ENCODE measurements at regions not wholly inside any gene's neighbourhood (a gene's known extent, or its start where the extent isn't known, plus 50 kb on each side); places are given as distances from the start of the nearest gene placed in this dataset.
"Not testable (repeated sequence)": the region's sequence is repeated elsewhere in the genome, so short reads cannot be mapped to it uniquely, and the experiment has no call there.

DNA sequence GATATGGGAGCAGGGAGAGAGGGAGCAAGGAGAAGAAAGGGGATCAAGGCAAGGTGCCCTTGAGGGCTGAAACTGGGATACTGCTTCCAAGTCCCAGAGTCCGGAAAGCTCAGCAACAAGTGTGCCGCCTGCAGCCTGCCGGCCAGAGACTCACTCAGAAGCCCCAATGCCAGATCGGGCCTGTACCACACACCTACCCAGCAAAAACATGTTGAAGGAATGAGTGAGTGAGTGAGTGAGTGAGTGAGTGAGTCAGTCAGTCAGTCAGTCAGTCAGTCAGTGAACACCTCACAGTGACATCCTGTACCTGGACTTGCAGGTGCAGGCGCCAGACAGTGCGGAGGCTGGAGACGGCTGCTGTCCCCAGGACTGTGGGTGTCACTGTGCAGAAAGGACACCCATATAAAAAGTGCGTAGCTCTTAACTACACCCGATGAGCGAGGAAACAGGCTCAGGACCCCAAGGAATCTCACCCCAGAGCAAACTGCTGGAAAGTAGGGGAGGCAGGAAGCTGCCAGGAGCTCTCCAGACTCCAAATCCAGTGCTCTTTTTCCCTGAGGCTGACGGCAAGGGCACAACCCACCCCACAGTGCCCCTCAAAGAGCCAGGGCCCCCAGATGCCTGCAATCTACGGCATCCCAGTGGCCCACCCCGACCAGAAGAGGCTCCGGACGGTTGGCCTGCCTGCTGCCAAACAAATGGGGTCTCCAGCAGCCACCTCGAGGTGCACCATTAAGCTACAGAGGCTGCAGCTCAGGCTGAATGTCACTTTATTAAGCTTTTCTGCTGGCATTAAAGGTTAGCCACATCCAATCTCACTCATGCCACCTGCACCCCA, 261.7 kb downstream of the NPHP4 start:
- DNase-seq: no peak

- DNase-seq: no peak
Observed at GRCh38 chr1:5729636-5730145, 262.5 kb downstream of the NPHP4 start.

DNA sequence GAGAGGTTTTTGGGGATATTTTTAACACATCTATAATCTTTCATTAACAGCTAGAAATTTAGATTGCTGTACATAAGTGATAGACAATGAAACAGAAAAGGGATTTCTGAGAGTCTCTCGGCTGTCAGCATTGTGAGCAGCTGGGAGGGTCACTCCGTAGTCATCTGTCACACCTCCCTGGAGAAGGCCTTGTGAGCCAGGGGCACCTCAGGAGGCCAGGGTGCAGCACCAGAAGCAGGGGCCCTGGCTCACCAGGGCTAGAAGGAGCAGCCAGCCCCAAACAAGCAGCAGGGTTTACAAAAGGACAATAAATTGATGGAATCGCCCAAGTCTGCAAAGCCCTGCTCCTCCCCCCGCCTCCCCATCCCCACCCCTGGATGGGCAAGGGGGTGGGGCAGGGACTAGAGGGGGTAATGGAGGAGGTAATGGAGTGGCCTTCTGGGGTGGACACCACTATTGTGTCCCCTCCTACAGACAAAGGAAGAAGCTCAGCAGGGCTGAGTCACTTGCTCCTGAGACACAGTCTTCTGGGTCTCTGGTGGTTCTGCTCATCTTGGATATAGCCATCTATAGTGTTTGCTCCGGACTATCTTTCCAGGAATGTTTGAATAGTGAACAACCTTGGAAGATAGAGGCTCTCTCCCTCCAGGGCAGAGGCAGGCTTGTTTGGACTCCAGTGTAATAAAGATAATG, 263.4 kb downstream of the NPHP4 start:
- DNase-seq: no peak

DNA sequence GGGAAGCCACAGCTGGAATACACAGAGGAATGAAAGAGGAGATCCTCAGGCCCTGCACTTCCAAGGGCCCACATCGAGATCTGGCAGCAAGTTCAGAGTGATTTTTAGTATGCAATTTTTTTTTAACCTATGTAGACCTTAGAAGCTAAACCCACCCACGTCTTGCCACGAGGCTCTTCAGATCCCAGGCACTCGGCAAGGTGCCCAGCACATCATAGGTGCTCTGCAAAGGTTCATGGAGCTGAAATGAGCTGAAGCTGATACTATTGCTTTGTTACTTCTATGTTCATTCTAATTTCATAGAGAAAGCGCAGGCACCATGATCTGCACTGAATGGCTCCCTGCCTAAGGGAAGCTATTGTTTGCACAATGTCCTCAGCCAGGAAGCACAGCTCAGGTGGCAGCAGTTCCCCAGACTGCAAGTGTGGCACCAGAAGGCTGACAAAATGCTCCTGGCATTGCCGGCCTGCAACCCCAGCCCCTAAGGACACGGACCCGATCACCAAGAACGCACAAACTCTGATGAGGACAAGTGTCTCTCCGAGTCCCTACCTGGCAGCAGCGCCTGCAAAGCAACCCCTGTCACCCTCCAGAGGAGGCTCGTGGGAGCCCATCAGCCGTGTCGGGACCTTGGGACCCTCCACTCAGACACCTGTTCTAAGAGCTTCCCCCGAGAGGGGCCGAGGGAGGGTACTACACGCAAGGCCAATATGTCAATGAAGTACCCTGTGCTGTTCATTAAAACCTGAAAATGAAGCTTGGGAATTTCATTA, 264.2 kb downstream of the NPHP4 start:
- no peak for DNase-seq

DNA sequence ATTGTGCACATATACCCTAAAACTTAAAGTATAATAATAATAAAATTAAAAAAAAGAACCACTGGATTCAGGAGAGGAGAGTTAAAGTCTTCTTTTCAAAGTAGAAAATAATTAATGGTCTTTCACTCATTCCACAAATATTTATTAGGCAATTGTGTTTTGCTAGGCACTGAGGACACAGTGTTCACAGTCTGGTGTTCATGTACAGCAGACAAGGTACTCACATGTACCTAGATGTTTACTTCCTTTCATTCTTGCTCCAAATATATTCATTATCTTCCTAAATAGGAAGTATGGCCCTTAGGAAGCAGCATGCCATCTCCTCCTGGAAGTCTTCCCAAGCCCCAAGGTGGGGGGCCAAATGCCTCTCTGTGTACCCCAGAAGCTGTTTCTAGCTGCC, 265.0 kb downstream of the NPHP4 start:
- DNase-seq: no peak

- not testable (repeated sequence) for DNase-seq
Observed at GRCh38 chr1:5726586-5727184, 265.5 kb downstream of the NPHP4 start.

DNA sequence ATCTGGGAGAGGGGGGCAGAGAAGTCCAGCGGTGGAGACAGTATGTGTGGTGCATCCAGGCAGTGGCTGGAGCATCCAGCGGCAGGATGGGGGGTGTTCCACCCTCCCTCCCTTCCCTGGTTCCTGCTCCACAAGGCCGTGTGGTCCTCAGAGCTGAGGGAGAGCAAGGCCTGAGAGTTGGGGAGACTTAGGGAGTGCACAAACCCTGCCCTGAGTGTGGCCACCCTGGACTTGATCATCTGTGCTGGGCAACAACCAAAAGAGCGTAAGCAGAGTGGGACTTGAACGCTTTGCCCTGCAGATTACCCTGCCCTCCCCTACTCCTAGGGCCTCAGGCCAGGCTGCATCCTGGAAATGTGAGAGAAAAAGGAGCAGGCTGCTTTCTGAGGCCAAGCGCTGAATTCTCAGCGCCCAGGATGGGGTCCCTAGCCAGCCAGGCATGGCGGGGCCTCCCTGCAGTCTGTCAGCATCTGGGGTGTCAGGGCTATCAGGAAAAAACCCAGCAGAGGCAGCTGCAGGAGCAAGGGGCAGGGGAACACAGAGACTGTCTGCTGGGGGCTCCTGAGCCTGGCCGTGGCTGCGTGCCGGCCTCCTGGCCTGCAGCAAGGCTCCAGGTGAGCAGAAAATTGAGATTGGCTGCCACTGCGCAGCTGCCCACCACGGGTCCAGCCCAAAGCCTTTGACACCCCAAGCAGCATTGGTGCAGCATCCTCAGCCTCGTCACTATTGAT, 266.2 kb downstream of the NPHP4 start:
- DNase-seq: no peak

GRCh38 chr1:5725406-5725805, 266.8 kb downstream of the NPHP4 start:
- no peak for DNase-seq

GRCh38 chr1:5724847-5725246, 267.4 kb downstream of the NPHP4 start:
- DNase-seq: no peak

DNA sequence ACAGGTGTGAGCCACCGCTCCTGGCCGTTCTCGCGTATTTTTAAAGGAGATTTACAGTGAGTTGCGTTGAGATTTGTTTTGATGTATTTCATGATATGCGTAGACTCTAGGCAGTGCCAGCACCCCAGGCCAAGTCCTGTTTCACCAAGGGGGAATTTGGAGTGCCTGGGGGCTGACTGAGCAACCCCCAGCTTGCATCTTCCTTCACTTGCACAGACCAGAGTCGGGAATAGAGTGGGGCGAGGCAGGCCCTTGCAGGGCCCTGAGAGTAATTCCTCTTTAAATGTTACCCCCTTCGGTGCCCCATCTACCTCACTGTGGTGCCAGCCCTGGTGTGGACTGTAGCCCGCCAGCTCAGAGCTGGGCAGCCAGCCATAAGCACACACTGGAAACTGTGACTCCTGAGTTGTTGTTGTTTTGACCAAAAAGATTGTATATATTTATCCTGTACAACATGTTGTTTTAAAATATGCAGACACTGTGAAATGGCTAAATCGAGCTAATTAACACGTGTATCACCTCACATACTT, 269.5 kb downstream of the NPHP4 start:
- no peak for DNase-seq

GRCh38 chr1:5721634-5722215, 270.5 kb downstream of the NPHP4 start:
- DNase-seq: no peak

DNA sequence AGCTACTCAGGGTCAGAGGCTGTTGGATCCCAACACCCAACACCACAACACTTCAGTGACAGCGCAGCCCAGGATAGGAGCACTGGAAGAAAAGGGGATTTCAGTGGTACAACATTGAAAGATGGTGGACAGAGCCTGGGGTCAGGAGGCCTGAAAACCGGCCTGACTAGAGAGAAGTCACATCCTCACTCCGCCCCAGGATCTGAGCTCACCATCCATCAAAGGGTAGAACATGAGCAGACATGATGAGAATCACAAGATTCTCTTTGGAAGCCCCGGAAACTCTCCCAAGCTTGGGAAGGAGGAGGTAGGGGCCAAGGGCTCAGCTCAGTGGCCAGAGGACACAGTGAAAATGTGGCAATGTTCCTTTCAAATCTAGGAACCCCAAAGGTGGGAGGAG, 271.3 kb downstream of the NPHP4 start:
- no peak for DNase-seq

- DNase-seq: no peak
Observed at GRCh38 chr1:5720484-5720883, 271.7 kb downstream of the NPHP4 start.

GRCh38 chr1:5720045-5720444, 272.2 kb downstream of the NPHP4 start:
- DNase-seq: no peak

- no peak for DNase-seq
Observed at GRCh38 chr1:5718831-5719632, 273.2 kb downstream of the NPHP4 start.

GRCh38 chr1:5717031-5717682, 275.1 kb downstream of the NPHP4 start:
- DNase-seq: no peak

- DNase-seq: no peak
Observed at GRCh38 chr1:5716126-5716525, 276.1 kb downstream of the NPHP4 start.

DNA sequence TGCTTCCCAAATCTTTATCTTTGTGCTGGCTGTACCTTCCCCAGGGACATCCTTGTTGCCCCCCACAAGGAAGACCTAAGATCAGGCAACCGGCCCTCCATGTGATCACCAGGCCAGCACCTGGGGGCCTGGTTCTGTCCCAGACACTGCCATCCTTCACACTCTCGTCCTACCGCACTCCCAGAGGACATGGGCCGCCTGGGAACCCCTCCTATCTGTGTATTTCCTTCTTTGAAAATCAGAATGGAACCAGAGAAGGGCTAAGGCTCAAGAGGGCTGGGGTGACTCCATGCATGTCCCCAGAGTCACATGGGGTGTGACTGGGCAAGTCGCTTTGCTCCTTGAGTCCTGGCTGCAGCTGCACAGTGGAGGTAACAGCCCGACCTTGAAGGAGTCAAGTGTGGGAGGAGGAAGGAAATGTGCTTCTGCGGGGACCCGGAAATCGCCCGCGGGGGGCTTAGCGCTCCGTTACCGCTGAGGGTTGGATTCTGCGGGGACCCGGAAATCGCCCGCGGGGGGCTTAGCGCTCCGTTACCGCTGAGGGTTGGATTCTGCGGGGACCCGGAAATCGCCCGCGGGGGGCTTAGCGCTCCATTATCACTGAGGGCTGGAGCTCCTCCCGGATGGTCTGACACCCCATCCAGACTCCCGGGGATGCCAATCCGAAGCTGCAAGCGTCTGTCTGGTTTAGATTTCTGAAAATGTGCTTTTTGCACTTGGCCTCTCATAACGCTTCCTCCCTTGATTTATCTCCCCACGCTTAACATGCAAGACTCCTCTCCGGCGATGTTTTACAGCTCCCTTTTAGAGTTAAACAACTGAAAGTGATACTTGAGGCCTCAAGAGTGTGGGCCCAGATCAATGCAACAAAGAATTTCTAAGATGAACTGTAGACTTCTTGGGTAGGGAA, 278.9 kb downstream of the NPHP4 start:
- DNase-seq: no peak
